IMR-90 (cell line): ENCODE measurements at regions not wholly inside any gene's neighbourhood (a gene's known extent, or its start where the extent isn't known, plus 50 kb on each side); places are given as distances from the start of the nearest gene placed in this dataset.

Experiments
- ATAC-seq: fragments of 200-7000 bp; cut with Tn5 transposase; 2 replicates; pipeline ENCODE4 v1.9.1; 2020; ENCODE audit warnings: low read depth, mild to moderate bottlenecking, moderate library complexity
- BruUV-seq: library from RNA; stranded (reverse); fragments of 400-500 nt; replicated peaks from 2 replicates; lab custom pipeline; 2021; lab: Mats Ljungman, UMichigan
- CTCF ChIA-PET: fragments of 300-600 bp; formaldehyde crosslinking; extraction: SDS; loops from one replicate; lab custom pipeline; 2021; ENCODE audit warnings: antibody characterized with exemption; lab: Yijun Ruan, JAX
- POLR2A ChIA-PET: fragments of 300-600 bp; sonication (Branson Sonifier 250); formaldehyde crosslinking; loops from one replicate; lab custom pipeline; 2022; ENCODE audit warnings: antibody characterized with exemption; ENCODE audit not compliant: unreplicated experiment; lab: Charles Lee
- DNase-seq: peaks from one replicate; pipeline ENCODE4 v3.0.0; 2013
- H2AFZ ChIP-seq: replicated peaks from 2 replicates; pipeline ENCODE3; 2013; ENCODE audit warnings: low read length, mild to moderate bottlenecking; ENCODE audit not compliant: poor library complexity
- H2AK5ac ChIP-seq: 2 replicates; pipeline ENCODE4 v1.6.1; 2013; ENCODE audit warnings: low read depth, low read length, inconsistent platforms
- H2AK9ac ChIP-seq: replicated peaks from 2 replicates; pipeline ENCODE3; 2013; ENCODE audit warnings: mild to moderate bottlenecking, low read depth, low read length, moderate library complexity; ENCODE audit not compliant: poor library complexity
- H2BK120ac ChIP-seq: 2 replicates; pipeline ENCODE4 v1.6.1; 2013; ENCODE audit warnings: low read depth, low read length, inconsistent platforms
- H2BK15ac ChIP-seq: 3 replicates; pipeline ENCODE4 v1.6.1; 2013; ENCODE audit warnings: low read depth, low read length, inconsistent platforms
- H2BK20ac ChIP-seq: 2 replicates; pipeline ENCODE4 v1.6.1; 2013; ENCODE audit warnings: low read depth, mild to moderate bottlenecking, inconsistent platforms, low read length, moderate library complexity
- H2BK5ac ChIP-seq: 2 replicates; pipeline ENCODE4 v1.6.1; 2013; ENCODE audit warnings: mild to moderate bottlenecking, low read depth, low read length, inconsistent platforms; ENCODE audit not compliant: poor library complexity, severe bottlenecking
- H3K14ac ChIP-seq: replicated peaks from 2 replicates; pipeline ENCODE4 v1.6.1; 2013; ENCODE audit warnings: low read depth, low read length, inconsistent platforms
- H3K18ac ChIP-seq: 2 replicates; pipeline ENCODE4 v1.6.1; 2013; ENCODE audit warnings: low read depth, low read length, control low read depth
- H3K23ac ChIP-seq: 2 replicates; pipeline ENCODE4 v1.6.1; 2013; ENCODE audit warnings: low read depth, low read length, inconsistent platforms
- H3K27ac ChIP-seq: 2 replicates; pipeline ENCODE4 v1.5.1; 2013; ENCODE audit warnings: mild to moderate bottlenecking, control low read depth, low read length; ENCODE audit not compliant: insufficient read depth
- H3K27me3 ChIP-seq: 2 replicates; pipeline ENCODE4 v1.6.1; 2013; ENCODE audit warnings: low read length; ENCODE audit not compliant: control insufficient read depth, insufficient read depth
- H3K36me3 ChIP-seq: 2 replicates; pipeline ENCODE4 v1.6.1; 2013; ENCODE audit warnings: low read length, mixed read lengths; ENCODE audit not compliant: control insufficient read depth, insufficient read depth
- H3K4ac ChIP-seq: 2 replicates; pipeline ENCODE4 v1.6.1; 2013; ENCODE audit warnings: low read depth, low read length, inconsistent platforms
- H3K4me1 ChIP-seq: 2 replicates; pipeline ENCODE4 v1.6.1; 2013; ENCODE audit warnings: low read length, mixed read lengths; ENCODE audit not compliant: control insufficient read depth, insufficient read depth
- H3K4me2 ChIP-seq: 2 replicates; pipeline ENCODE4 v1.6.1; 2013; ENCODE audit warnings: low read depth, mild to moderate bottlenecking, control low read depth, low read length, moderate library complexity
- H3K4me3 ChIP-seq: 2 replicates; pipeline ENCODE4 v1.5.1; 2013; ENCODE audit warnings: low read depth, mild to moderate bottlenecking, control low read depth, low read length, moderate library complexity; ENCODE audit not compliant: insufficient read depth
- H3K56ac ChIP-seq: 2 replicates; pipeline ENCODE4 v1.6.1; 2013; ENCODE audit warnings: low read length, inconsistent platforms; ENCODE audit not compliant: insufficient read depth; ENCODE audit errors: extremely low read depth
- H3K79me1 ChIP-seq, 2 experiments: 2 replicates each; pipeline ENCODE4 v1.6.1; 2013; ENCODE audit warnings: low read length in 2 of 2, inconsistent platforms in 1 of 2, low read depth in 1 of 2
- H3K9ac ChIP-seq: 2 replicates; pipeline ENCODE4 v1.6.1; 2013; ENCODE audit warnings: low read depth, low read length, control low read depth
- H3K9me1 ChIP-seq: 2 replicates; pipeline ENCODE4 v1.6.1; 2013; ENCODE audit warnings: low read length, inconsistent platforms; ENCODE audit not compliant: insufficient read depth
- H3K9me3 ChIP-seq: 2 replicates; pipeline ENCODE4 v1.6.1; 2013; ENCODE audit warnings: low read length; ENCODE audit not compliant: control insufficient read depth, insufficient read depth
- H4K20me1 ChIP-seq: 2 replicates; pipeline ENCODE4 v1.6.1; 2013; ENCODE audit warnings: low read length, inconsistent platforms; ENCODE audit not compliant: insufficient read depth
- H4K5ac ChIP-seq: 2 replicates; pipeline ENCODE4 v1.6.1; 2013; ENCODE audit warnings: mild to moderate bottlenecking, low read depth, low read length, control low read depth
- H4K8ac ChIP-seq, 2 experiments: 2 replicates each; pipeline ENCODE4 v1.6.1; 2013; ENCODE audit warnings: low read depth in 2 of 2, low read length in 2 of 2, control low read depth in 1 of 2, inconsistent platforms in 1 of 2
- H4K91ac ChIP-seq: 2 replicates; pipeline ENCODE4 v1.6.1; 2013; ENCODE audit warnings: low read depth, low read length, inconsistent platforms; ENCODE audit not compliant: insufficient read depth
- CHD1 ChIP-seq: IDR thresholded peaks from 2 replicates; pipeline ENCODE4 v1.6.1; 2012; ENCODE audit warnings: low read depth, low read length, improper control_type of control experiment
- CTCF ChIP-seq: conservative IDR thresholded peaks from 2 replicates; pipeline ENCODE4 v1.5.1; 2012; ENCODE audit warnings: mild to moderate bottlenecking, low read depth, low read length, improper control_type of control experiment
- ELK1 ChIP-seq: fragments of 150-350 bp; IDR thresholded peaks from 2 replicates; pipeline ENCODE4 v1.6.1; 2016; ENCODE audit warnings: low read depth, mild to moderate bottlenecking, low read length, moderate library complexity, borderline replicate concordance
- MAZ ChIP-seq: IDR thresholded peaks from 2 replicates; pipeline ENCODE4 v1.6.1; 2012; ENCODE audit warnings: low read depth, mild to moderate bottlenecking, low read length, improper control_type of control experiment, moderate library complexity, borderline replicate concordance
- NFE2L2 ChIP-seq: fragments of 150-350 bp; IDR thresholded peaks from 2 replicates; pipeline ENCODE4 v1.6.1; 2016; ENCODE audit warnings: low read depth, mild to moderate bottlenecking, low read length
- POLR2A ChIP-seq: IDR thresholded peaks from 2 replicates; pipeline ENCODE4 v1.6.1; 2012; ENCODE audit warnings: mild to moderate bottlenecking, low read depth, low read length
- RAD21 ChIP-seq: IDR thresholded peaks from 2 replicates; pipeline ENCODE4 v1.6.1; 2012; ENCODE audit warnings: low read length, improper control_type of control experiment
- RCOR1 ChIP-seq: IDR thresholded peaks from 2 replicates; pipeline ENCODE4 v1.6.1; 2012; ENCODE audit warnings: mild to moderate bottlenecking, low read length, improper control_type of control experiment; ENCODE audit not compliant: insufficient replicate concordance
- SMC3 ChIP-seq: fragments of 150-350 bp; IDR thresholded peaks from 2 replicates; pipeline ENCODE4 v1.6.1; 2016; ENCODE audit warnings: low read depth, mild to moderate bottlenecking, antibody characterized with exemption, low read length, moderate library complexity
- WGBS, 2 experiments: methylation state at CpG; one replicate each; pipeline versions ENCODE4 v1.1.5 to v1.1.7; 2013; ENCODE audit warnings: missing lambda C conversion rate in 2 of 2; ENCODE audit not compliant: insufficient read length in 1 of 2; ENCODE audit errors: extremely low coverage in 2 of 2; 5-methylcytosine and 5-hydroxymethylcytosine counted together
- dilution Hi-C: fragments of 300-500 bp; cut with HindIII; formaldehyde crosslinking; loops from one replicate; pipeline ENCODE4 v1.14.3; 2018; ENCODE audit warnings: low sequenced_read_pairs; ENCODE audit not compliant: unreplicated experiment
- in situ Hi-C: fragments of 300-500 bp; cut with MboI; formaldehyde crosslinking; loops from 3 replicates; pipeline ENCODE4 v1.14.3; 2019; ENCODE audit warnings: low sequenced_read_pairs, inconsistent platforms, mixed read lengths
- intact Hi-C: fragments of 100-400 bp; cut with micrococcal nuclease; formaldehyde crosslinking; loops from 2 replicates; pipeline ENCODE4 v1.10.0; 2022

DNA sequence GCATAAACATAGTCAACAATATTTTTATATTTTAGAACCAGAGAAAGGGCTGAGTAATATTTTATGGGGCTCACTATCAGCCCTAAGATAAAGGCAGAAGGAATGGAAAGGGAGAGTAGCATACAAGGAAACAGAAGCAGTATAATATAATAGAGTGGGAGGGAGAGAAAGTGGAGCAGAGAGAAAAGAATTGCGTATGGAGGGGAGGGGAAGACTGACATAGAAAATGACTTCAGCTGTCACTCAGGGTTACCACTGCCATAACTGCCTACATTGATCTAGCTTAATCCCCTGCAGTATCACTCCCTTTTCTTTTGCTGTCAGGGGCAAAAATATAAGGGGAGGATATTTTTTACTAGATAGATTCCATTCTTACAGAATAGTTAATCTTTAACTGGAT is 1133.5 kb upstream of the MAP3K7 start:
- Histone ChIP-seq H3K56ac (no peak overlapping the region), H4K20me1 (no peaks in the 10 kb centered on the region), H3K9me1 (no peaks in the 10 kb centered on the region), H4K5ac (no peak overlapping the region), H3K18ac (no peak overlapping the region), H3K27me3 (no peaks in the 10 kb centered on the region), H3K9me3 (no peaks in the 10 kb centered on the region), H2BK5ac (no peak overlapping the region), H3K36me3 (no peaks in the 10 kb centered on the region), H3K4me1 (no peaks in the 10 kb centered on the region), H2AK5ac (no peak overlapping the region), H2BK20ac (no peak overlapping the region), H2BK15ac (no peak overlapping the region), H3K4ac (no peak overlapping the region), H3K4me3 (no peak overlapping the region), H3K27ac (no peak overlapping the region), H3K79me1 (no peaks in the 10 kb centered on the region), H2AFZ (no peak overlapping the region), H4K91ac (no peak overlapping the region), H4K8ac (no peak overlapping the region), H3K9ac (no peak overlapping the region), H3K14ac (no peak overlapping the region), H2AK9ac (no peak overlapping the region), H2BK120ac (no peak overlapping the region), H3K23ac (no peak overlapping the region), H3K4me2 (no peak overlapping the region)
- intact Hi-C loops (no loop called here), in situ Hi-C loops (no loop called here), dilution Hi-C loops (no loop called here)
- BruUV-seq = no TSS peak
- ChIA-PET POLR2A (no interaction called here), CTCF (no interaction called here)
- TF ChIP-seq ELK1 (no peak), RAD21 (no peak), POLR2A (no peak), CTCF (no peak), NFE2L2 (no peak), SMC3 (no peak), CHD1 (no peak), MAZ (no peak), RCOR1 (no peak)
- DNase-seq (no peak), ATAC-seq (no peak)
- no CpG with 5 or more reads among the region's 1 CpG for WGBS, 2 experiments
